Psoas muscle (tissue), 7 donors: ENCODE measurements at regions not wholly inside any gene's neighbourhood (a gene's known extent, or its start where the extent isn't known, plus 50 kb on each side); places are given as distances from the start of the nearest gene placed in this dataset.

Source experiments
- ATAC-seq, 4 donors: fragments of 200-7000 bp; cut with Tn5 transposase; one replicate each; pipeline ENCODE4 v1.9.1; 2020; ENCODE audit warnings: moderate library complexity in 3 of 4, mild to moderate bottlenecking in 2 of 4
- DNase-seq, 2 donors: peaks; one replicate each; pipeline ENCODE4 v3.0.0-alpha.2; 2020
- H3K27ac ChIP-seq: fragments of 200-600 bp; one replicate; pipeline ENCODE4 v1.8.0; 2022
- H3K27me3 ChIP-seq, 3 donors: fragments of 200-600 bp in 1 of 3; one replicate each; pipeline versions ENCODE4 v1.6.1 to v1.8.0; 2013 to 2022; ENCODE audit warnings: low read length in 2 of 3, mild to moderate bottlenecking in 2 of 3, moderate library complexity in 1 of 3; ENCODE audit not compliant: insufficient read depth in 3 of 3
- H3K36me3 ChIP-seq, 2 donors: fragments of 200-600 bp in 1 of 2; one replicate each; pipeline versions ENCODE4 v1.6.1 to v1.8.0; 2013 to 2022; ENCODE audit warnings: low read depth in 1 of 2, mild to moderate bottlenecking in 1 of 2, moderate library complexity in 1 of 2; ENCODE audit not compliant: insufficient read depth in 1 of 2
- H3K4me1 ChIP-seq: fragments of 200-600 bp; one replicate; pipeline ENCODE4 v1.8.0; 2022
- H3K4me3 ChIP-seq: fragments of 200-600 bp; one replicate; pipeline ENCODE4 v1.8.0; 2022; ENCODE audit warnings: mild to moderate bottlenecking
- H3K9me3 ChIP-seq: fragments of 200-600 bp; one replicate; pipeline ENCODE4 v1.8.0; 2022
- WGBS, 3 donors: extraction: QIAGEN DNeasy Blood & Tissue Kit; methylation state at CpG; one replicate each; pipeline versions ENCODE4 v1.1.6 to v1.1.7; 2013; 5-methylcytosine and 5-hydroxymethylcytosine counted together
- intact Hi-C, 2 donors: fragments of 100-400 bp; cut with DNase I; formaldehyde crosslinking; loops; one replicate each; pipeline versions ENCODE4 v1.11.0 to v1.14.2; 2022
- TF ChIP-seq, protein P1 (sequence below): fragments of 200-600 bp; IDR thresholded peaks from one replicate; pipeline ENCODE4 v1.8.0; 2022; ENCODE audit warnings: antibody characterized with exemption
- donor health status: healthy with polysubstance abuse.
- donor health status: DM: no; HTN: no; CAD: no; lungs with moderate emphysema.
- donor health status: Bipolar disorder and iron deficiency.
- donor health status: healthy.
- donor health status: DM: yes; HTN: yes; CAD: no.
- donor health status: DM: no; HTN: no; CAD: no.
- donor health status: DM: yes; HTN: yes; CAD: no.

DNA sequence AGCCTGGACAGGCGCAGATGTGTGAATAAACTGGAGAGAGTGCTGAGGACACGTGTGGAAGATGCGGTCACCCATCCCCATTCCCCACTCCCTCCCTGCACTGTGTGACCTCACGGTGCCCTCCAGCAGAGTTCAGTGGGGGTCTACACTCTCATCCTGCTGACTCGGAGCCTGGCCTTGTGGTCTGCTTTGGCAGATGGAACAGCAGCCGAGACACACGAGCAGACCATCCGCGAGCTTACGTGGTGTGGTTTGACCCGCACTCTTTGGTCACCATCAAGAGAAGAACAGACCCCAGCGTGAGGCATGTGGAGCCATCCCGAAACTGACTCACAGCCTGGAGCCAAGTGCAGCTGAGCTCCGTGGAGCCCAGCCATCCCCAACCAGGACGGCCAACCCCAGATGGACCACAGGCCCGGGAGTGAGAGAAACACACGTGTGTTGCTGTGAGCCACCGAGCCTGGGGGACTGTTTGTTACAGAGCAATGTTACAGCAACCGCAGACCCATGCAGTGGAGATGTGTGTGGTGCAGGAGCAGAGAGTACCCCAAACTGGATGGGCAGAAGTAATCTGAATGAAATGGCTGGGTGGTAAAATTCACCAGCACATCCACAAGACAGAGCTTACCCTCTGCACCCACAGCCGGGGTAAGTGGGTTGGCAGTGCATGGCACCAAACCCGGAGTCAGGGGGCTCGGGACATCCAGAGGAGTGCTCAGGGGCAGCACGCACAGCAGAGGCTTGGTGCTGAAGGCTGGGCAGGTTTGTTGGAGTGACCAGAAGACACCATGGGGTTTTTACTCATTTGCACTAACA lies 90.7 kb downstream of the RTL6 start:
- no peaks in the 10 kb centered on the region for H3K9me3 ChIP-seq
- TF ChIP-seq, protein P1, sequence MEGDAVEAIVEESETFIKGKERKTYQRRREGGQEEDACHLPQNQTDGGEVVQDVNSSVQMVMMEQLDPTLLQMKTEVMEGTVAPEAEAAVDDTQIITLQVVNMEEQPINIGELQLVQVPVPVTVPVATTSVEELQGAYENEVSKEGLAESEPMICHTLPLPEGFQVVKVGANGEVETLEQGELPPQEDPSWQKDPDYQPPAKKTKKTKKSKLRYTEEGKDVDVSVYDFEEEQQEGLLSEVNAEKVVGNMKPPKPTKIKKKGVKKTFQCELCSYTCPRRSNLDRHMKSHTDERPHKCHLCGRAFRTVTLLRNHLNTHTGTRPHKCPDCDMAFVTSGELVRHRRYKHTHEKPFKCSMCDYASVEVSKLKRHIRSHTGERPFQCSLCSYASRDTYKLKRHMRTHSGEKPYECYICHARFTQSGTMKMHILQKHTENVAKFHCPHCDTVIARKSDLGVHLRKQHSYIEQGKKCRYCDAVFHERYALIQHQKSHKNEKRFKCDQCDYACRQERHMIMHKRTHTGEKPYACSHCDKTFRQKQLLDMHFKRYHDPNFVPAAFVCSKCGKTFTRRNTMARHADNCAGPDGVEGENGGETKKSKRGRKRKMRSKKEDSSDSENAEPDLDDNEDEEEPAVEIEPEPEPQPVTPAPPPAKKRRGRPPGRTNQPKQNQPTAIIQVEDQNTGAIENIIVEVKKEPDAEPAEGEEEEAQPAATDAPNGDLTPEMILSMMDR = no peak
- H3K27me3 ChIP-seq = peaks cover 0 to 11% (median 2%) of the 10 kb centered on the region in 3 donors
- no peak overlapping the region for H3K27ac ChIP-seq
- 70 to 79% (median 73%) methylated on average over 23 of the region's 23 CpGs for WGBS, 3 donors
- ATAC-seq (no peak), DNase-seq (peak in 1 of 2 donors; percentile 33)
- no peaks in the 10 kb centered on the region for H3K4me1 ChIP-seq
- H3K4me3 ChIP-seq = no peak overlapping the region
- H3K36me3 ChIP-seq = no peaks in the 10 kb centered on the region
- intact Hi-C loops = no loop called here

DNA sequence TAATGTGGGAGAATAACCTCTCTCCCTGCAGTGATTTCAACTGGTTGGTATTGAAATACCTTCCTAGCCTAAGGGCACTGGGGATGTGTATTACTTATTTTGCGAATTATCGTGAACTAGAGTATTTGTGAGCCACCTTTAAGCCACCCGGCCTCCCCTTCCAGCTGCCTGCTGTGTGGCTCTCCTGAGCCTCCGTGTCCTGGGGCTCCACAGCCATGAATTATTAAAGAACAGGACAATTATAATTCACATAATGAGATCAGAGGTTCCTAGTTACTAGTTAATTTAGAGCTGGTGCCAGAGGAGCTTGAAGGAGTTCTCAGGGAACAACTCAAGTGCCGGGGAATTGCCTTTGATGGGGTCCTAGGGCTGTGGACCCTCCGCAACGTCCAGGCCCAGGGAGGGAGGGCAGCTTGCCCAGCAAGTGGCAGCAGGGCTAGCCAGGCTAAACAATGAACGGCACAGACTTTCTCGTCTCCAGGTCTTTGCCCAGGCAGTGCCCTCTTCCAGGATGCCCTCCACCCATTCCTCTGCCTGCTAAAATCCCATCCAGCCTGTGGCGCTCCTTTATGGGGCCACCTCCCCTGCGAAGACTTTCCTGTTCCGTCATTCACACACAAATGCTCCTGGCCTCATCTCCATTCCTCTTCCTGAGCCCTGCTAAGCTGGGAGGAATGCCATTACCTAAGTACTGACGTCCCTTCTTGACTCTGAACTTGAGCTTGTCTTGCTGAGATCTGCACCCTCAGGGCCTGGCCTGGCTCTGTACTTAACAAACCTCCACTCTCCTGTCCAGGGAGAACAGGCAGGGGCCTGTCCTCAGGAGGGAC lies 91.5 kb downstream of the RTL6 start:
- Histone ChIP-seq H3K36me3 (no peaks in the 10 kb centered on the region), H3K27ac (no peak overlapping the region), H3K4me3 (no peak overlapping the region), H3K9me3 (no peaks in the 10 kb centered on the region), H3K27me3 (peaks cover 0 to 11% (median 2%) of the 10 kb centered on the region in 3 donors), H3K4me1 (no peaks in the 10 kb centered on the region)
- WGBS, 3 donors = 76 to 81% (median 79%) methylated on average over 13 of the region's 13 CpGs
- TF ChIP-seq, protein P1 = no peak
- intact Hi-C loops = no loop called here
- peak in 1 of 2 donors; percentile 28 for DNase-seq
- ATAC-seq = no peak

DNA sequence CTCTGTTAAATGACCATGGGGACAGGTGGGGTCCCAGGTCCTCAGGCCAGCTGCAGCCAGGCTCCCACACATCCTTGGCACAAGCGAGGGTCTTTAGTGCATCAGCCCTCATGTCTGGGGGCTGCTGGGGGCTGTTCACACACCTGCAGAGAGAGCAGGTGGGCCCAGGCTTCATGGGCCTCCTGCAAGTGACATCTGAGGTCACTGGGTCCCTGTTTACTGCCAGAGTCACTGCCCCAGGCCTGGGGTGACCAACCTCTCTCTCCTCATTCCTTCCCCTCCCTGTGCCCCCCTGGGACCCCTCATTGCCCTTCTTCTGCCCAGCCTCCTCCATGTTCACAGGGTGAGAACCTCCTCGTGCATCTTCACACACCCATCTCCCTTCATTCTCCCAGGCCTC lies 92.4 kb downstream of the RTL6 start:
- Histone ChIP-seq H3K4me1 (no peaks in the 10 kb centered on the region), H3K36me3 (no peaks in the 10 kb centered on the region), H3K9me3 (no peaks in the 10 kb centered on the region), H3K27ac (no peak overlapping the region), H3K27me3 (peaks cover 0 to 9% (median 2%) of the 10 kb centered on the region in 3 donors), H3K4me3 (no peak overlapping the region)
- ATAC-seq (no peak), DNase-seq (peak in 1 of 2 donors; percentile 14)
- TF ChIP-seq, protein P1 = no peak
- WGBS, 3 donors = 80 to 94% (median 89%) methylated on average over 2 of the region's 2 CpGs
- intact Hi-C loops = no loop called here

DNA sequence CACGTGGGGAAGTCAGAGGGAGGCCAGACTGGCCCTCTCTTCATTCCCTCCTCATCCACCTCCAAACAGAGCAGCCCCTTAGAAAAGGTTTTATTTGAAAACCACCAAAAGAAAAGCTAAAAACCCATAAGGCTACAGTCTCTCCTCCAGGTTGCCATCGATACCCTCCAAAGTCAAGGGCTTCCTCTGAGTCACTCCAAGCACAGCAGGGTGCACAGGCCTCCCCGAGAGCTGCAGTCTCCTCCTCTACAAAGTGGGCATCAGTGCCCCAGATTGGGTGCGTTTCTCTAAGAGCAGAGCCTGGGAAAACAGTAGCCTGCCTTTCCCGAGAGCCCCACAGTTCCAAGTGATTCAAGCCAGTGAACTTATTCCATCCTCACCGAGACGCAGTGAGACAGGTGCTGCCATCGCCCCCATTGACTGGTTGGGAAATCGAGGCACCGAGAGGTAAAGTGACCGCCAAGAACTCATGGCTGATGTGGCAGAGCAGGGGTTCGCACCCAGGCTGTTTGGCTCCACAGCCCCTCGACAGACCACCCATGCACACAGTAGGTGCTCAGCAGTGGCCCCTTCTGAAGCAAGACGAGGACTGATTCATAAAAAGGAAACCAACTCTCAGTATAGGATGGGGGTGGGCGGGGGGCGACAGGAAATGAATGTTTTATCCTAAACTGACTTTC lies 91.7 kb upstream of the SHISAL1 start:
- no peaks in the 10 kb centered on the region for H3K4me1 ChIP-seq
- no peak overlapping the region for H3K27ac ChIP-seq
- intact Hi-C loops = no loop called here
- peaks cover 0 to under 1% (median 0%) of the 10 kb centered on the region in 3 donors for H3K27me3 ChIP-seq
- no peaks in the 10 kb centered on the region for H3K9me3 ChIP-seq
- DNase-seq (peak in 1 of 2 donors; percentile 34), ATAC-seq (no peak)
- H3K36me3 ChIP-seq = no peaks in the 10 kb centered on the region
- TF ChIP-seq, protein P1 = no peak
- H3K4me3 ChIP-seq = no peak overlapping the region
- WGBS, 3 donors = 86 to 87% (median 86%) methylated on average over 16 of the region's 16 CpGs
